Epidermal melanocyte (primary cell): ENCODE measurements at regions not wholly inside any gene's neighbourhood (a gene's known extent, or its start where the extent isn't known, plus 50 kb on each side); places are given as distances from the start of the nearest gene placed in this dataset.
"Not testable (repeated sequence)": the region's sequence is repeated elsewhere in the genome, so short reads cannot be mapped to it uniquely, and the experiment has no call there.

Experiments used
- DNase-seq: peaks from one replicate; pipeline ENCODE4 v3.0.0; 2011; ENCODE audit warnings: low spot score; ENCODE audit not compliant: insufficient read length

DNA sequence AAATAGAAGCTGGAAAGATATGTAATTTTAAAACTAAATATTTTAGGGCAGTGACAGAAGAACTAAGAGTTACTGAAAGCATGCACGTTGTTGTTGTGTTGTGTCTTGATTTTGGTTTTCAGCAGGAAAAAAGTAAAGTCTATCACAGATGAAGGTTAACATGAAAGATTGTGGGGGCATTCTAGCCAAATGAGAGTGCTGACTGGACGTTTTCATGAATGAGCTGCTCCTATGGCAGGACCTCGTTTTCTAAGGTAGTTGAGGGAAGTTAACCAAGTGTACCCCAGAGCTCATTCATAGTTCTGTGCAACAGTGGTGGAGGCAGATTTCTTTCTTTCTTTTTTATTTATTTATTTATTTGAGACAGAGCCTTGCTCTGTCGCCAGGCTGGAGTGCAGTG is 194.6 kb upstream of the IRS2 start:
- no peak for DNase-seq

DNA sequence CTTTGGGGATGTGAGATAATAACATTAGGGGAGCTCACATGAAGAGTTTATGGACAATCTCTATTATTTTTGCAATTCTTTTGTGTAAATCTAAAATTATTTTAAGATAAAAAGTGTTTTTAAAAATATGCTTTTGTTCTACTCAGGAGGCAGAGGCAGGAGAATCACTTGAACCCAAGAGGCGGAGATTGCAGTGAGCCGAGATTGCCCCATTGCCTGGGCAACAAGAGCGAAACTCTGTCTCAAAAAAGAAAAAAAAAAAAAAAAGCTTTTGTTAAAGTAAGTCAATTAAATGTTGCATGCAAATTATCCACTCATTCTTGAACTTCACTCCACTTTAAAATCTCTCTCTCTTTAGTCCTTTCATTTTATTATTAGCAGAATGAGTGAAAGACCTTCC is 193.3 kb upstream of the IRS2 start:
- DNase-seq = not testable (repeated sequence)

DNA sequence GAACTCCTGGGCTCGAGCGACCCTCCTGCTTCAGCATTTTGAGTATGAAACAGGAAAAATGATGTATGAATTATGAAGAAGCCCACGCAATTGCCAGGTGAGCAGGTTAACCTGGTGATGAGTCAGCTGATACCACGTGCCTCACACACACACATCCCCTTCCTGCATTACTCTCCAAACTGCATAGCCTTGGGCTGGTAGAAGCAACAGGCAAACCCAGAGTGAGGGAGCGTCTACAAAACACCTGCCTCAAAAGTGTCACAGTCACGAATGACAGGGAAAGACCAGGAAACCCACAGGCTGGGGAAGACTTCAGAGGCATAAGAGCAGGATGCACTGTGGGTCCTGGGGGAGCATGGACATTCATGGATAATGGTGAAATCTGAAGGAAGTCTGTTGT is 192.8 kb upstream of the IRS2 start:
- DNase-seq = no peak

GRCh38 chr13:109977212-109977968 is 191.0 kb upstream of the IRS2 start:
- DNase-seq = no peak

DNA sequence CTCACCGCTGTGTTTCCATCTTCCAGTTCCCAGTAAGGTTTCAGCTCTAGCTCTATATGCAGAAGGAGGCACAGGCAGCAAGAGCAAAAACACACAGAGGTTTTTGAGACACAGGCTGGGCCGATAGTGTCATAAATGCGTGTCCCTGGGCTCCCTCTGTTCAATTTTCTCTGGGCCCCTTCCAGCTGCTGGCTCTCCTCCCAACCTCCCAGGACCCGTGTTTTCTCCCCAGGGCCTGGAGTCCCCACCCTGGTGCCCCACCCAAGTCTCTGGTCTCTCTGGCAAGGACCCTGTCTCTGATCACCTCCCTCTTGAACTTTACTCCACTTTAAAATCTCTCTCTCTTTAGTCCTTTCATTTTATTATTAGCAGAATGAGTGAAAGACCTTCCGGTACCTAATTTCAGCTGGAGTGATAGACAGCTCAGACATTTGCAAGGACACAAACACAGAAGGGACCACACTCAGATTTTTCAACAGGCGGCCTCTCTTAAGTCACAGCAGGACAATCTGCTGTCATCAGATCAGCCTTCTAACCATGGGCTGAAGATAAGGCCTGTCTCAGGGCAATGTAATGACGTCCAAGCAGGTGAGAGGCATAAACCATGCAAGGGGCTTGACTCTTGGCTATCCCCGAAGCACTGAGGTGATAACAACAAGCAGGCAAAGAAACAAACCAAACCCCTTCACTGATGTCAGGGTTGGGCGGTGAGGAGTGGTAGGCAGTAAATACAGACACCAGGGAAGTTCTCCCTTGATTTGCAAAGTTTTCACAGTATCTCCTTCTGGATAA is 190.0 kb upstream of the IRS2 start:
- no peak for DNase-seq

GRCh38 chr13:109974354-109974753 is 188.0 kb upstream of the IRS2 start:
- no peak for DNase-seq

DNA sequence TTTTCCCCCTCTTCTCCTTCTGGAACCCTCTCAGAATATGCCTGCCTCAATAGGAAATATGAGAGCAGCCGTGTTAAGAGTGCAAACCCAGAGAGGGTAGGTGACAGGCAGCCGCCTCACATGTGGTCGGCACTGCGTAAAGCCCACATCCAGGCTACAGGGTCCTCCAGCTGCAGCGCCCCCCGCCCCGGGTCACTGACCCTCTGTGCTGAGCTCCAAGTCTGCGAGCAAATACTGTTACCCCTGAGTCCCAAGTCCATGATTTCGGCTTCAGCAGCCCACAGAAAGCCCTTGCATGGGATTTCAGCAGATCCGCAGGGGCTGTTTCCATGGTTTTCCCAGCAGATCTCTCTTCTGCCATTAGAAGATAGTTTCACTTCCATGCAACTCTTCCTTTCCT is 186.9 kb upstream of the IRS2 start:
- DNase-seq = no peak

DNA sequence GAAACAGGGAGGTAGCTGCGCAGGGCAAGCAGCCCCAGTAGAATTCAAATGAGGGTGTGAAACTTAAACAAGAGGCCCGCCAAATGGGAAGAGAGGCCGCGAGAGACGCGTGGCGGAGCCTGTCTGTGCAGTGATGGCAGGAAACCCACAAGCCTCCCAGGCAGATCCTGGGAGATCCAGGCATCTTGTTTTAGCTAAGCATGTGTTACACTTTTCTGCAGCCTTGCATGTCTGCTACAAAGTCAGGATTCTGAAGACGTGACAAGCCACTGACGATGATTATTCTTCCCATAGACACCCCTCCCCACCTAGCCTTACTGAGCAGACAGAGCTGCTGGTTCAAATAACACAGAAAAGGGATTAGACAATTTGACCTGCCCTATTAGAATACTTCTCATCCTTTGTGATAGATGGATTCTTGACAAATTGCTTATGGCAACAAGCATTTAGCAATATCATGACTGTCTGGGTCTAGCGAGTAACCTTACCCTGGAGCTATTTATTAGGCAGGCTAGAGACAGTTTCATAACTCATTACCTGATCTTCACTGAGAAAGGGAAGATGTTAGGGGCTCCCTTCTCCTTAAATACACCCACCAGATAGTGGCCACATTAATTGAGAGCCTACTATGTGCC is 185.2 kb upstream of the IRS2 start:
- no peak for DNase-seq

DNA sequence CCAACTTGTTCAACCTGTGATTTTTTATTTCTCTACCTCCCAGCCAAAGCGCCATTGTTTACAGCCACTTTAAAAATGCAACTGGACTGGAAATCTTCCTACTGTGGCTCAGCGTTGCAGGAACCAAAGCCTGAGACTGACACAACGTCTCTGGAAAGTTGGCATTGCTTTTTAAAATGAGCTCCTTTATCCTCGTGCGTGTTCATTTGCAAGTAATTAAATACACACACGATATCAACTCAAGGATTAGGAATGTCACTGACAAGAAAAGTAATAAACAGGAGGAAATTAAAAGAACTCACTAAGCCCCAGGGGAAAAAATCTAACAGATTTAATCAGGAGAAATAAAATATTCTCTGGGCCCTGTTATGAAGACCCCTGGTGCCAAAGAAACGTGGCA is 184.6 kb upstream of the IRS2 start:
- peak; percentile 39 for DNase-seq

GRCh38 chr13:109968876-109969577 is 182.6 kb upstream of the IRS2 start:
- no peak for DNase-seq

- DNase-seq = no peak
These were observed 177.7 kb upstream of the IRS2 start for GRCh38 chr13:109963960-109964563.

DNA sequence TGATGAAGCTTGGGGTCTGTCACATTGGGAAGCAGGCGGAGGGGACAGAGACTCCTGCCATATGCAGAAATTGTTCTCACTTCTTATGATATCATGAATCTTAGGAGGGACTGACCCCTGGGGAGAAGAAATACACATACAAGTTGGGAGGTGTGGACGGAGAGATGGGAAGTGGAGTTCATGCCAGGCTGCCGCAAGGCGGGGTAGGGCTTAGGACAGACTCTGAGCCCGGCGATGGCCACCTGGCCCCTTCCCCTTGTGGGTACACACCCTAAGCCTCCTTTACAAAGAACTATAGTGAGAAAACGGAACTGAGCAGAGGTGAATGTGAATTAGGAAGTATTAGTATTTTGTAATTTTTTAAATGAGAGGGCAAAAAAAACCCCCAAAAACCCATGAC is 177.0 kb upstream of the IRS2 start:
- DNase-seq = no peak

- no peak for DNase-seq
These were observed 173.5 kb upstream of the IRS2 start for GRCh38 chr13:109959903-109960302.

DNA sequence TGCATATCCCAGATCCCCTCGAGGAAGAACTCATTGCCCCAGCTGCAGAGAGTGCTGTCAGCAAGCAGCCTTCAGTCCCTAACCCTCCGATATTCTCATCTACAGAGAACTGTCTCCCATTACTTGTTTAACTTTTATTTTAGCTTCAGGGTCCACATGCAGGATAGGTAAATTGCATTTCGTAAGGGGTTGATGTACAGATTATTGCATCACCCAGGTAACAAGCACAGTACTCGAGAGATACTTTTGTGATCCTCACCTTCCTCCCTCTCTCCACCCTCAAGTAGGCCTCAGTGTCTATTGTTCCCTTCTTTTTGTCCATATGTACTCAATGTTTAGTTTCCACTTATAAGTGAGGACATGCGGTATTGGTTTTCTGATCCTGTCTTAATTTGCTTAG is 171.5 kb upstream of the IRS2 start:
- no peak for DNase-seq

DNA sequence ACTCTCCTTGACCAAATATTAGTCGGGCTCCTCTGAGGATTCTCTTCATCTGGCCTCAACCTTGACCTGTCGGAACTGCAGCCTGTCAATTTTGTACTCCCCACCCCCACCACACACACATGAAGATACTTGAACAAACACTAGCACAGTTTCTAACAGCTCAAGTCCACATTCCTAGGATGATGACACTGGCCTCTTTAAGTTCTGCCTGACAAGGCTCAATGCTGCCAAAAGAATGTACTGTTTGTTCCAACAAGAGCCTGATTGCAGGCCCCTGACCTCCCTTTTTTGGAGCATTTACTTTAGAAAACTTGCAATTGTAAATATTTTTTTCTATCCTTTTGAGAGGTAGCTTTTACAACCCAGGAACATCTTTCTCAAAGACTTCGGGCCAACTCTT is 169.2 kb upstream of the IRS2 start:
- no peak for DNase-seq

DNA sequence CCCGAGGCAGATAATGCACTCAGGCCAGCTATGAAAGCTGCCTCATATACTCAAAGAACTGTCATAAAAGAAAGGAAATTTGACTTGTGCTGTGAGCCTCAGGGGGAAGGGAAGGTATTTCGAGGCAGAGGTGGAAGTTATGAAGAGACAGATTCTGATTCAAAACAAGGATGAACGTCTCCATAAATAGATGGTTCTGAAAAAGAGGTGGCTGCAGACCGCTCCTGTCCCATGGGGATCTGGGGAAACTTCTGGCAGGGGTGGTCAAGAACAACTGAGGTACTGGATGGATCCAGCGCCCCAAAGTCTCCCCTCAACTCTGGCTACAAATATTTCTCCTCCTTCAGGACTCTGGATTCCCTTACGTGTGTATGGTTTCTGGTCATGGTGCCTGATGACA is 168.1 kb upstream of the IRS2 start:
- DNase-seq = no peak

DNA sequence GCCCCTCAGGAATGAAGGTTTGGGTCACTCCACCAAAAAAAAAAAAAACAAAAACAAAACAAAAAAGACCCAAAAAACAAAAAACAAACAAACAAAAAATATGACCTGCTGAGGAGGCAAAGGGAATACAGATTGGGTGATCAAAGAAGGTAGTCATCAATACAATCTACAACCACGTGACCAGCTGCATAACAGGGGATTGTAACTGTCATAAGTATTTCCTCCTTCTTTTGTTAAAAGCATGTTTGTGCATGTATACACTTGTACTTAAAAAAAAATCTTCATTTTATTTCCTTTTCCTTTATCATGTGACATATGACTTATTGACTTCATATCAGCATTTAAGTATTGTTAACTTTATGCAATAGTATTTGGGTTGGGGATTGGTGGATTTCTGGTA is 165.1 kb upstream of the IRS2 start:
- DNase-seq = no peak

DNA sequence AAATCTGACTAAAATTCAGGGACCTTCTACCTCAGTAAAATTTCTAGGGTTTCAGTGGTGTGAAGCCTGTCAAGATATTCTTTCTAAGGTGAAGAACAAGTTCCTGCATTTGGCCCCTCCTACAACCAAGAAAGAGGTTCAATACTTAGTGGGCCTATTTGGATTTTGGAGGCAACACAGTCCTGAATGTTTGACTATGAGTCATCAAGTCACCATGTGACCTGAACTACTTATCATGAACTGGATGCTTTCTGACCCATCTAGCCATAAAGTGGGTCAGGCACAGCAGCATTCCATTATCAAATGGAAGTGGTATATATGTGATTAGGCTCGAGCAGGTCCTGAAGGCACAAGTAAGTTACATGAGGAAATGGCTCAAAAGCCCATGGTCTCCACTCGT is 163.0 kb upstream of the IRS2 start:
- DNase-seq = no peak

- DNase-seq = no peak
These were observed 160.6 kb upstream of the IRS2 start for GRCh38 chr13:109947006-109947405.

GRCh38 chr13:109945206-109945960 is 159.0 kb upstream of the IRS2 start:
- peak; percentile 43 for DNase-seq

- DNase-seq = no peak
These were observed 155.6 kb upstream of the IRS2 start for GRCh38 chr13:109941951-109942350.
